ENCODE measurements at regions not wholly inside any gene's neighbourhood (a gene's known extent, or its start where the extent isn't known, plus 50 kb on each side); places are given as distances from the start of the nearest gene placed in this dataset.
"Not testable (repeated sequence)": the region's sequence is repeated elsewhere in the genome, so short reads cannot be mapped to it uniquely, and the experiment has no call there.

GRCh38 chr2:14776216-14776615, 143.7 kb downstream of the LRATD1 start:
- Histone ChIP-seq H3K36me3 (ENCODE audit: control insufficient read depth, insufficient read depth, low read length) (no peaks in the 10 kb centered on the region), H3K27ac (ENCODE audit: low read length) (no peak overlapping the region), H3K9me3 (ENCODE audit: control insufficient read depth, low read depth, low read length) (no peaks in the 10 kb centered on the region), H3K4me1 (ENCODE audit: control insufficient read depth, insufficient read depth, low read length) (no peaks in the 10 kb centered on the region), H3K27me3 (ENCODE audit: control insufficient read depth, insufficient read depth, low read length) (no peaks in the 10 kb centered on the region), H3K4me3 (ENCODE audit: low read length) (no peak overlapping the region)
- WGBS (ENCODE audit: insufficient coverage, low lambda C conversion rate): no CpG with 5 or more reads among the region's 1 CpG
- no peak for DNase-seq

DNA sequence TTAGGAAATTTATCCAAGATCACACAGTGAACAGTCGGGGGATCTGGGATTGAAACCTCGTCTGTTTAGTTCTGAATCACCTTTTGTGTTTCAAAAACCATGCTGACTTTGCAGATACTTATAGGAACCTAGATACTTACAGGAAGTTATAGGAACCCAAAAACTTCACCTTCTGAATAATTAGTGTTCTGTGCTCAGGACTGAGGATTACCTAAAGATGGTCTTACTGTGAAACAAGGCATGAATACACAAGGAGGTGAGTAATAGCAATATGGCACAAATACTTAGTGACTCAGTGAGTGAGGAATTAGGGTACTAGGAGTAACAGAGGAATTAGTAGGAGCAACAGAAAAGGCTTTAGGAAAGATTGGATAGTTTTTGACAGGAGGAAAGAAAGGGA, 145.5 kb downstream of the LRATD1 start:
- Histone ChIP-seq H3K4me3 (ENCODE audit: low read length) (no peak overlapping the region), H3K4me1 (ENCODE audit: control insufficient read depth, insufficient read depth, low read length) (no peaks in the 10 kb centered on the region), H3K27ac (ENCODE audit: low read length) (no peak overlapping the region), H3K27me3 (ENCODE audit: control insufficient read depth, insufficient read depth, low read length) (no peaks in the 10 kb centered on the region), H3K9me3 (ENCODE audit: control insufficient read depth, low read depth, low read length) (no peaks in the 10 kb centered on the region), H3K36me3 (ENCODE audit: control insufficient read depth, insufficient read depth, low read length) (no peaks in the 10 kb centered on the region)
- WGBS (ENCODE audit: insufficient coverage, low lambda C conversion rate): no CpG with 5 or more reads among the region's 2 CpGs
- no peak for DNase-seq

GRCh38 chr2:14779252-14779651, 146.7 kb downstream of the LRATD1 start:
- Histone ChIP-seq H3K4me3 (ENCODE audit: low read length) (no peak overlapping the region), H3K9me3 (ENCODE audit: control insufficient read depth, low read depth, low read length) (no peaks in the 10 kb centered on the region), H3K4me1 (ENCODE audit: control insufficient read depth, insufficient read depth, low read length) (no peaks in the 10 kb centered on the region), H3K27me3 (ENCODE audit: control insufficient read depth, insufficient read depth, low read length) (no peaks in the 10 kb centered on the region), H3K36me3 (ENCODE audit: control insufficient read depth, insufficient read depth, low read length) (no peaks in the 10 kb centered on the region), H3K27ac (ENCODE audit: low read length) (no peak overlapping the region)
- DNase-seq: no peak
- WGBS (ENCODE audit: insufficient coverage, low lambda C conversion rate): no CpG with 5 or more reads among the region's 4 CpGs

DNA sequence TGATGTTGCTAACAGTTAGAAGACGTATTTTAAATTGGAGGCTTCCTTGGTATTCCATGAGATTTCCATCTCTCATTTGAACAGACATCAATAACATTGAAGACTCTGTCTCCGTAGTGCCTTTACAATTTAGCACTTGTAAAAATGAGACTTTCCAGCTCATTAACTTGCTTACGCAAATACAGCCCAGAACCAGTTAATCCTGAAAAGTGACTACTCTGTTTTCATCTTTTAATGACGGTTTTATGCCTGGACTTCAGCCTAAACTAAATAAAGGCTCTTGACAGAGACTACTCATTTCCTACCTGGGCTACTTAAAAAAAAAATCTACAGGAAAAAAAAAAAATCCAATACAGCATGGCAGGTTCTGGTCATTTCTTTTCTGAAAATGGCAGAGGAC, 148.6 kb downstream of the LRATD1 start:
- no peak overlapping the region for H3K4me3 ChIP-seq (ENCODE audit: low read length)
- H3K27me3 ChIP-seq (ENCODE audit: control insufficient read depth, insufficient read depth, low read length): no peaks in the 10 kb centered on the region
- H3K9me3 ChIP-seq (ENCODE audit: control insufficient read depth, low read depth, low read length): no peaks in the 10 kb centered on the region
- DNase-seq: no peak
- WGBS (ENCODE audit: insufficient coverage, low lambda C conversion rate): 20% methylated on average over 1 of the region's 4 CpGs
- no peaks in the 10 kb centered on the region for H3K36me3 ChIP-seq (ENCODE audit: control insufficient read depth, insufficient read depth, low read length)
- H3K27ac ChIP-seq (ENCODE audit: low read length): no peak overlapping the region
- no peaks in the 10 kb centered on the region for H3K4me1 ChIP-seq (ENCODE audit: control insufficient read depth, insufficient read depth, low read length)

- H3K4me3 ChIP-seq (ENCODE audit: low read length); H3K27me3 ChIP-seq (ENCODE audit: control insufficient read depth, insufficient read depth, low read length); H3K36me3 ChIP-seq (ENCODE audit: control insufficient read depth, insufficient read depth, low read length); H3K4me1 ChIP-seq (ENCODE audit: control insufficient read depth, insufficient read depth, low read length); H3K27ac ChIP-seq (ENCODE audit: low read length); H3K9me3 ChIP-seq (ENCODE audit: control insufficient read depth, low read depth, low read length); DNase-seq: not testable (repeated sequence)
- WGBS (ENCODE audit: insufficient coverage, low lambda C conversion rate): no CpG with 5 or more reads among the region's 9 CpGs
These were observed 156.3 kb downstream of the LRATD1 start for GRCh38 chr2:14788814-14789213.

DNA sequence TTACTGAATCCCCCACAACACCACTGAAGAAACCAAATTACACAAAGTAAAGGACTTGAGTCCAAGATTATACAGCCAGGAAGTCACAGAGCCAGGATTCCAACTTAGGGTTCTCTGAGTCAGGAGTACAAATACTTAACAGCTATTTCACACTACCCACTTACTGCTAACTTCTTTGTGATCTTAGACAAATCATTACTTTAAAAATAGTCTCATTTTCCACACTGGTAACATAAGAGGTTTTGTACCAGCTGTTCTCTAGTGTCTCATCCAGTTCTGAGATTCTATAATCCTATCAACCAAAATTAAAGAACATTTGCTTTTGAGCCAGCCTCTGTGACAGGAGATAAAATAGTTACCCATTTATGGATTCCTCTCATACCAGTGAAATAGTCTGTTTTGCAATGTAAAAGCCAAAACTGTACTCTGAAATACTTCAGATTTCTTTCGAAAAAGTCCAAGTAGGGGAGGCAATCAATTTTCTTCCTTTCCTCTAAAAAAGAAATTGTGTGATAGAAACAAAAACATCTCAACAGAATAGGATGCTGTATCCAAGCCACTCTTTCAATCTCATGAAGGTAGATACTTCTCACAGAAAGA, 157.6 kb downstream of the LRATD1 start:
- Histone ChIP-seq H3K4me1 (ENCODE audit: control insufficient read depth, insufficient read depth, low read length) (no peaks in the 10 kb centered on the region), H3K4me3 (ENCODE audit: low read length) (no peak overlapping the region), H3K9me3 (ENCODE audit: control insufficient read depth, low read depth, low read length) (no peaks in the 10 kb centered on the region), H3K36me3 (ENCODE audit: control insufficient read depth, insufficient read depth, low read length) (no peaks in the 10 kb centered on the region), H3K27me3 (ENCODE audit: control insufficient read depth, insufficient read depth, low read length) (no peaks in the 10 kb centered on the region), H3K27ac (ENCODE audit: low read length) (no peak overlapping the region)
- DNase-seq: no peak
- 80% methylated on average over 1 of the region's 1 CpG for WGBS (ENCODE audit: insufficient coverage, low lambda C conversion rate)

- H3K4me3 ChIP-seq (ENCODE audit: low read length): no peak overlapping the region
- H3K27ac ChIP-seq (ENCODE audit: low read length): no peak overlapping the region
These were observed 171.5 kb downstream of the LRATD1 start for GRCh38 chr2:14803994-14804393.

DNA sequence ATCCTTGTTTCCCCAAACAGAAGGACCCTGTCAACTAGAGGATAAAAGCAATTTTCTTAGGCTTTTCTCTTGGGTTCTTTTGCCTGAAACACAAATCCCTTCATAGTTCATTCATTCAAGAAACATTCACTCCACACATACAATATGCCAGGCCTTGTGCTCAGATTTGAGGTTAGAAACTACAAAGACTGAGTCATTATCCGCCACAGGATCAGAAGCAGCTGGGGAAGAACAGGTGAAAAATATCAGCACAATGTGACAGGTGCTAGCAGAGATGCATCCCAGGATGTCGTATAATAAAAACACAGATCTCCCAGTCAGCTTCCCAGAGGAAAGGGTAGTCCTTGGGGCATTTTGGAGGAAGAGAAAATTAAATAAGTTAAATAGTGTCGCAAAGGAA, 172.4 kb downstream of the LRATD1 start:
- WGBS (ENCODE audit: insufficient coverage, low lambda C conversion rate): 83% methylated on average over 2 of the region's 3 CpGs
- Histone ChIP-seq H3K36me3 (ENCODE audit: control insufficient read depth, insufficient read depth, low read length) (no peaks in the 10 kb centered on the region), H3K9me3 (ENCODE audit: control insufficient read depth, low read depth, low read length) (peaks cover 3% of the 10 kb centered on the region)

More at GRCh38 chr2:14803994-14804393, 171.5 kb downstream of the LRATD1 start:
- Histone ChIP-seq H3K9me3 (ENCODE audit: control insufficient read depth, low read depth, low read length) (peaks cover 3% of the 10 kb centered on the region), H3K4me1 (ENCODE audit: control insufficient read depth, insufficient read depth, low read length) (no peaks in the 10 kb centered on the region), H3K27me3 (ENCODE audit: control insufficient read depth, insufficient read depth, low read length) (no peaks in the 10 kb centered on the region), H3K36me3 (ENCODE audit: control insufficient read depth, insufficient read depth, low read length) (no peaks in the 10 kb centered on the region)
- DNase-seq: no peak

GRCh38 chr2:14806613-14807012, 174.1 kb downstream of the LRATD1 start:
- no peaks in the 10 kb centered on the region for H3K9me3 ChIP-seq (ENCODE audit: control insufficient read depth, low read depth, low read length)
- no peak for DNase-seq

More for the DNA sequence above, 172.4 kb downstream of the LRATD1 start:
- no peak overlapping the region for H3K27ac ChIP-seq (ENCODE audit: low read length)
- no peak for DNase-seq
- H3K27me3 ChIP-seq (ENCODE audit: control insufficient read depth, insufficient read depth, low read length): no peaks in the 10 kb centered on the region
- no peaks in the 10 kb centered on the region for H3K4me1 ChIP-seq (ENCODE audit: control insufficient read depth, insufficient read depth, low read length)
- H3K4me3 ChIP-seq (ENCODE audit: low read length): no peak overlapping the region

GRCh38 chr2:14815201-14815600, 182.7 kb downstream of the LRATD1 start:
- Histone ChIP-seq H3K4me3 (ENCODE audit: low read length) (no peak overlapping the region), H3K27me3 (ENCODE audit: control insufficient read depth, insufficient read depth, low read length) (no peaks in the 10 kb centered on the region), H3K4me1 (ENCODE audit: control insufficient read depth, insufficient read depth, low read length) (no peaks in the 10 kb centered on the region), H3K36me3 (ENCODE audit: control insufficient read depth, insufficient read depth, low read length) (no peaks in the 10 kb centered on the region), H3K27ac (ENCODE audit: low read length) (no peak overlapping the region), H3K9me3 (ENCODE audit: control insufficient read depth, low read depth, low read length) (no peaks in the 10 kb centered on the region)
- DNase-seq: no peak
- 57% methylated on average over 1 of the region's 1 CpG for whole genome bisulfite sequencing (ENCODE audit: insufficient coverage, low lambda C conversion rate)

More at GRCh38 chr2:14806613-14807012, 174.1 kb downstream of the LRATD1 start:
- no peaks in the 10 kb centered on the region for H3K27me3 ChIP-seq (ENCODE audit: control insufficient read depth, insufficient read depth, low read length)
- no peak overlapping the region for H3K27ac ChIP-seq (ENCODE audit: low read length)
- 100% methylated on average over 2 of the region's 4 CpGs for WGBS (ENCODE audit: insufficient coverage, low lambda C conversion rate)
- no peaks in the 10 kb centered on the region for H3K4me1 ChIP-seq (ENCODE audit: control insufficient read depth, insufficient read depth, low read length)
- no peak overlapping the region for H3K4me3 ChIP-seq (ENCODE audit: low read length)
- no peaks in the 10 kb centered on the region for H3K36me3 ChIP-seq (ENCODE audit: control insufficient read depth, insufficient read depth, low read length)
